ENCODE measurements at regions not wholly inside any gene's neighbourhood (a gene's known extent, or its start where the extent isn't known, plus 50 kb on each side); places are given as distances from the start of the nearest gene placed in this dataset.

DNA sequence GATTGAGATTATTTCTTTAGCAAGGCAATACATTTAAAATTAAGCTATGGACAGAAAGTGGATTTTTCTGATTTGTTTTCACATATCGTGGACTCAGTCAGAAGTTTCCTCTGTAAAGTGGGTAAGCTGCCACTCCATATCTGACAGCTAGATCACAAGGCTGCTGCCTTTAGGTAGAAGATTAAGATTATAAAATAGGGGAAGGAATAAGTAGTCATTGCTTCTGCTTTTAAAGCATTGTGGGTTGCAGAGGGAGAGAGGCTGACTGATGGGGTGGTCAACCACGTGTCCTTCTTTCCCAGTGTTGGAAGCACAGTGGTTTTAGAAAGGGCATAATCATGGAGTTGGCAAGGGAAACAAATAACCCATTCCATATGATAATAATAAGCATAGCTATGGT lies 74.3 kb upstream of the MOCS2 start:
- H3K27ac ChIP-seq (ENCODE audit: low read depth, low read length, poor library complexity, severe bottlenecking): no peak overlapping the region
- no peaks in the 10 kb centered on the region for H3K36me3 ChIP-seq (ENCODE audit: insufficient read depth, low read length)
- ChIA-PET POLR2A (no interaction called here), CTCF (ENCODE audit: unreplicated experiment) (no interaction called here)
- H3K4me3 ChIP-seq (ENCODE audit: low read depth, low read length, poor library complexity, severe bottlenecking): no peak overlapping the region
- no peaks in the 10 kb centered on the region for H3K79me2 ChIP-seq (ENCODE audit: insufficient read depth, low read depth, low read length)
- H2AFZ ChIP-seq (ENCODE audit: low read length): no peak overlapping the region
- no peak overlapping the region for H3K4me2 ChIP-seq (ENCODE audit: low read length)
- intact Hi-C loops (cut with micrococcal nuclease; ENCODE audit: unreplicated experiment): no loop called here
- H3K9me2 ChIP-seq (ENCODE audit: insufficient read depth, low read length): no peaks in the 10 kb centered on the region
- H3K4me1 ChIP-seq (ENCODE audit: insufficient read depth, low read length, poor library complexity, severe bottlenecking): no peaks in the 10 kb centered on the region
- no peaks in the 10 kb centered on the region for H4K20me1 ChIP-seq (ENCODE audit: insufficient read depth, low read length)
- TF ChIP-seq CTCF (conservative IDR thresholded peaks at IDR 0.05; ENCODE audit: low read length) (no peak), EZH2phosphoT487 (IDR thresholded peaks at IDR 0.05; ENCODE audit: borderline replicate concordance, low read depth, low read length) (no peak)
- H3K9me3 ChIP-seq (ENCODE audit: low read length): no peaks in the 10 kb centered on the region
- DNase-seq (ENCODE audit: low spot score): no peak
- BruUV-seq (replicated peaks): no TSS peak

- H3K4me3 ChIP-seq (ENCODE audit: low read depth, low read length, poor library complexity, severe bottlenecking): no peak overlapping the region
- H3K79me2 ChIP-seq (ENCODE audit: insufficient read depth, low read depth, low read length): no peaks in the 10 kb centered on the region
- no peaks in the 10 kb centered on the region for H3K4me1 ChIP-seq (ENCODE audit: insufficient read depth, low read length, poor library complexity, severe bottlenecking)
- H3K9me2 ChIP-seq (ENCODE audit: insufficient read depth, low read length): no peaks in the 10 kb centered on the region
- no peak overlapping the region for H2AFZ ChIP-seq (ENCODE audit: low read length)
- no TSS peak for BruUV-seq (replicated peaks)
- no peak overlapping the region for H3K27ac ChIP-seq (ENCODE audit: low read depth, low read length, poor library complexity, severe bottlenecking)
- DNase-seq (ENCODE audit: low spot score): no peak
- H4K20me1 ChIP-seq (ENCODE audit: insufficient read depth, low read length): no peaks in the 10 kb centered on the region
- no peak for TF ChIP-seq CTCF (conservative IDR thresholded peaks at IDR 0.05; ENCODE audit: low read length)
- no peak for TF ChIP-seq EZH2phosphoT487 (IDR thresholded peaks at IDR 0.05; ENCODE audit: borderline replicate concordance, low read depth, low read length)
- H3K9me3 ChIP-seq (ENCODE audit: low read length): no peaks in the 10 kb centered on the region
- no peaks in the 10 kb centered on the region for H3K36me3 ChIP-seq (ENCODE audit: insufficient read depth, low read length)
- H3K4me2 ChIP-seq (ENCODE audit: low read length): no peak overlapping the region
- ChIA-PET POLR2A (no interaction called here), CTCF (ENCODE audit: unreplicated experiment) (no interaction called here)
- intact Hi-C loops (cut with micrococcal nuclease; ENCODE audit: unreplicated experiment): no loop called here
Measured at GRCh38 chr5:53191548-53192165, 82.1 kb upstream of the MOCS2 start.

GRCh38 chr5:53194086-53194485 lies 84.5 kb upstream of the MOCS2 start:
- Histone ChIP-seq H3K4me1 (ENCODE audit: insufficient read depth, low read length, poor library complexity, severe bottlenecking) (no peaks in the 10 kb centered on the region), H3K27ac (ENCODE audit: low read depth, low read length, poor library complexity, severe bottlenecking) (no peak overlapping the region), H3K4me2 (ENCODE audit: low read length) (no peak overlapping the region), H3K4me3 (ENCODE audit: low read depth, low read length, poor library complexity, severe bottlenecking) (no peak overlapping the region), H3K9me3 (ENCODE audit: low read length) (no peaks in the 10 kb centered on the region), H2AFZ (ENCODE audit: low read length) (0 out of 2 replicates have a peak overlapping the region, but pooled peaks have one; percentile 31), H3K79me2 (ENCODE audit: insufficient read depth, low read depth, low read length) (no peaks in the 10 kb centered on the region), H4K20me1 (ENCODE audit: insufficient read depth, low read length) (no peaks in the 10 kb centered on the region), H3K36me3 (ENCODE audit: insufficient read depth, low read length) (no peaks in the 10 kb centered on the region), H3K9me2 (ENCODE audit: insufficient read depth, low read length) (no peaks in the 10 kb centered on the region)
- no peak for DNase-seq (ENCODE audit: low spot score)
- ChIA-PET POLR2A (interaction anchor here (0.7 to 1.3 kb wide), 2 partner anchors 13 to 416 kb away, joined by 3 read pairs; no protein-coding TSS in a partner anchor), CTCF (ENCODE audit: unreplicated experiment) (no interaction called here)
- no TSS peak for BruUV-seq (replicated peaks)
- intact Hi-C loops (cut with micrococcal nuclease; ENCODE audit: unreplicated experiment): no loop called here
- no peak for TF ChIP-seq EZH2phosphoT487 (IDR thresholded peaks at IDR 0.05; ENCODE audit: borderline replicate concordance, low read depth, low read length)
- no peak for TF ChIP-seq CTCF (conservative IDR thresholded peaks at IDR 0.05; ENCODE audit: low read length)

Measured in OCI-LY7 (cell line).